ENCODE measurements at regions not wholly inside any gene's neighbourhood (a gene's known extent, or its start where the extent isn't known, plus 50 kb on each side); places are given as distances from the start of the nearest gene placed in this dataset.

DNA sequence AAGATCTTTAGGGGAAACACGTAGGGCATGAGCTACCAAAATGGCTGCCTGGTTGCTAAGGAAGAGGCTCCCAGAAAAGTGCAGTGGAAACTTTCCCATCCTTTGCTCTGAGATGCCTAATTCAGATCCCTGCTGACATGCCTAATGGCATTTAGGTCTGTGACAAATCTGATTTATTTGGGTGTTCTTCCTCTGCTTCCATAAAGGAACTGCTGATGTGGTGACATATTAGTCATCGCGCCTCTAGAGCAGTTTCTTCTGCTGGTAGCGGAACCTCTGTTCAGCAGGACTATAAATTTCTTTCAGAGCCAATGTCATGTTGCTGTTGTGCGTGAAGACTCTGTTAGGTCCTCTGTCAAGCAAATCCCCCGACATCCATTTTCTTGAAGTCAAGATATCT lies 310.0 kb downstream of the PDHA2 start:
- Mint-ChIP-seq H3K9me3 (no peaks in the 10 kb centered on the region), H3K36me3 (no peaks in the 10 kb centered on the region), H3K4me1 (no peaks in the 10 kb centered on the region), H3K27me3 (no peaks in the 10 kb centered on the region), H3K27ac (no peak overlapping the region), H3K4me3 (no peak overlapping the region)
- CTCF ChIA-PET, result no interaction called here
- DNase-seq, result no peak

DNA sequence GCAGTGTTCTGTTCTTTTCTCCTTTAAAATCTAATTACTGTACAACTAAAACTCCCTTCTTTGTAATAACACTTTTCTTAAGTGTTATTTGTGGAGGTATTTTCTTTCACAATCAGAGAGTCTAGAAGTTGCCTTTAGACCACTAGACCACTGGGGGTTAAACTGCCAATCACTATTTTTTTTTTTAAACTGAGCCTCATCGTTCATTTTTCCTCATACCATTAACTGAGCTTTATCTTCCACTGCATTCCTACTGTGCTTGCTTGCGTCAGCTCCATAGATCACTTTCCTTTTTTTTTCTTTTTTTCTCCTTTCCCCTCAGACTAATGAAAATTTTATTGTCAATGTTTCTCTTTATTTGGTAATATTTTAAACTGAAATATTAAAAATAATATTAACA lies 310.6 kb downstream of the PDHA2 start:
- H3K4me3 Mint-ChIP-seq, result no peak overlapping the region
- no peaks in the 10 kb centered on the region for H3K36me3 Mint-ChIP-seq
- no peaks in the 10 kb centered on the region for H3K27me3 Mint-ChIP-seq
- no peak for DNase-seq
- H3K9me3 Mint-ChIP-seq, result no peaks in the 10 kb centered on the region
- CTCF ChIA-PET, result no interaction called here
- H3K27ac Mint-ChIP-seq, result no peak overlapping the region
- no peaks in the 10 kb centered on the region for H3K4me1 Mint-ChIP-seq

DNA sequence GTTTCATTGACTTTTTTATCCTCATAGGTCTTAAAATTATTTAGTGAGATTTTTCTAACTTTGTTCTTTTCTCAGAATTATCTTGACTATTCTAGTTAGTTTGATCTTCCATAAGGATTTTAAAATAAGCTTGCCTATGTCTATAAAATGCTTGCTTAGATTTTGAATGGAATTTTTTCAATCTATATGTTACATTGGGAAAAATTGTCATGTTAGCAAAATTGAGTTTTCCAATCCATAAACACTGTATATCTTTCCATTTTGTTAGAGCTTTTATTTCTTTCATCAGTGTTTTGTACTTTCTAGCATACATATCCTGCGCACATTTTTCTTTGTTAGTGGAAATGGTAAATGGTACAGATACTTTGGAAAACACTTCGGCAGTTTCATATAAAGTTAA lies 312.9 kb downstream of the PDHA2 start:
- no peaks in the 10 kb centered on the region for H3K36me3 Mint-ChIP-seq
- CTCF ChIA-PET, result no interaction called here
- H3K27me3 Mint-ChIP-seq, result no peaks in the 10 kb centered on the region
- DNase-seq, result no peak
- H3K9me3 Mint-ChIP-seq, result no peaks in the 10 kb centered on the region
- no peaks in the 10 kb centered on the region for H3K4me1 Mint-ChIP-seq
- H3K4me3 Mint-ChIP-seq, result no peak overlapping the region
- H3K27ac Mint-ChIP-seq, result no peak overlapping the region

DNA sequence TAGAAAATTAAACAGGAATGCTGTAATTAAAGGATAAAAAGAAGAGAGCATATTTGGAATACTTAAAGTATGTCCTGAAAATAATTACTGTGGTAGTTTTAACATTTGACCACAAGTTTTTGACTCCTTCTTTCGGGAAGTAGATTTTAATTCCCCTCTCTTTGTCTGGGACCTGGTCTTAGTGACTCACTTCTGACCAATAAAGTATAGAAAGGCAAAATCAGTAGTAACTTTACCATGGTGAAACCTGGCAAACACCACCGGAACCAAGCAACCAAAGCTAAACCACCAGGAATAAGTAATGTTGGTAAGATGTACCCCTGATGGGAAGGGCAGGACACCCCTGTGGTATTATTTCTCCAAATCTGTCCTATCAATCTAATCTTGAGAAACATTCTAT lies 314.8 kb downstream of the PDHA2 start:
- H3K9me3 Mint-ChIP-seq, result no peaks in the 10 kb centered on the region
- H3K4me1 Mint-ChIP-seq, result no peaks in the 10 kb centered on the region
- DNase-seq, result no peak
- no peaks in the 10 kb centered on the region for H3K36me3 Mint-ChIP-seq
- CTCF ChIA-PET, result no interaction called here
- H3K4me3 Mint-ChIP-seq, result no peak overlapping the region
- no peak overlapping the region for H3K27ac Mint-ChIP-seq
- H3K27me3 Mint-ChIP-seq, result no peaks in the 10 kb centered on the region

DNA sequence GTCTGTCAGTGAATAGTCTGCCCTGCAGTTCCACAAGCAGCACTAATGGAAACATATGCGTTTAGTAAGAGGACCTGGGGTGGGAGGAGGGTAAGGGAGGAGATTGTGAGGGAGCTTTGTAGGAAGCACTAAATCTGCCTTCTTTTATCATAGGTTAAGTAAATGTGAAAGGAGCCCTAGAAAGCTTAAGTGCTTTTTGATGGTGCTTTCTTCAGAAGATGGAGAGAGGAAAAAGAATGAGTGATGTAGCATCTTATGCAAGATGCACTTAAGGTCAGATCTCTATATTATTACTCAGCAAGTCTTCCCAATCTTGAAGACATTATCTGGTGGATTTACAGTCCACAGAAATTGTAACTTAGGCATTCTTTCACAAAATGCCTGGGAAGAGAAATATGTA lies 322.7 kb downstream of the PDHA2 start:
- Mint-ChIP-seq H3K27ac (no peak overlapping the region), H3K36me3 (no peaks in the 10 kb centered on the region), H3K4me1 (no peaks in the 10 kb centered on the region), H3K9me3 (no peaks in the 10 kb centered on the region), H3K27me3 (no peaks in the 10 kb centered on the region), H3K4me3 (no peak overlapping the region)
- DNase-seq, result no peak
- CTCF ChIA-PET, result no interaction called here

DNA sequence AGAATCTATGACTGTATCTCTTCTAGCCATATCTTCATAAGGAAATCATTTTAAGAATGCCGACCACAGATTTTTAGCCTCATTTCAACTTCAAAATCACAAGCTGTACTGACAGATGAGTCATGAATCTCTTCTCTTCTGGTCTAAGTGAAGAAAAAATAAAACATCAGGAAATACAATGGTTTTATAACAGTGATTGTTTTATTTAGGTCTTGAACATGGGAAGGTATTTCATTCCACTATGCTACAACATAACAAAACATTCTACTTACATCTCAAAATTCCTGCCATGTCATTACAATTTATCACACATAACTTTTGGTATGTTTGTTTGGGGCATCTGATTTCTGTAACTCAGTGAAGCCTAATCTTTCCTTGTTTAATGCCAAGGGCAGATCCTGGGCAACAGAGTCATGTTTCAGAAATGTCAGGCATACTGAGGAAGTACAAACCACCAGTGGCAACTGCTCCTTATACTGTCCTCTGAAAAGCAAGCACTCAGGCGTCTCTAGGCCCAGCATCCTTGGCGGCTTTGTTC lies 325.0 kb downstream of the PDHA2 start:
- no peaks in the 10 kb centered on the region for H3K4me1 Mint-ChIP-seq
- no peak overlapping the region for H3K4me3 Mint-ChIP-seq
- H3K9me3 Mint-ChIP-seq, result no peaks in the 10 kb centered on the region
- no peak for DNase-seq
- CTCF ChIA-PET, result no interaction called here
- H3K27ac Mint-ChIP-seq, result no peak overlapping the region
- H3K36me3 Mint-ChIP-seq, result no peaks in the 10 kb centered on the region
- no peaks in the 10 kb centered on the region for H3K27me3 Mint-ChIP-seq

DNA sequence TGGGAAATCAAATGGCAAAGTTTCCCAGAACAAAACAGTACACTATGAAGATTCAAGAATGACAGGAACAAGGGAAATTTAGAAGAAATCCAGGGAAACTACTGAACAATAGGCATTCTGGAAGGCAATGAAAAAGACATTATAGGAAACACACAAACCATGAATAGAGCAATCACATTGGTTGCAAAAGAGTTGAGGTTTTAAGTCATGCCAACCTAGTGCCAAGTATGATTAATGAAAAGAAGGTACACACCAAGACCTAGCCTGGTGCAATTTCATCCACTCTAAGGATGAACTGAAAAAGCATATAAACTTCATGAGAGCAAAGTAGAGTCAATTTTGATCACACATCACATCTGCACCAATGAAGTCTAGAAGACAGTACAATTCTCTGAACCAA lies 326.9 kb downstream of the PDHA2 start:
- no peaks in the 10 kb centered on the region for H3K4me1 Mint-ChIP-seq
- H3K27me3 Mint-ChIP-seq, result no peaks in the 10 kb centered on the region
- H3K27ac Mint-ChIP-seq, result no peak overlapping the region
- DNase-seq, result no peak
- no peak overlapping the region for H3K4me3 Mint-ChIP-seq
- CTCF ChIA-PET, result no interaction called here
- H3K36me3 Mint-ChIP-seq, result no peaks in the 10 kb centered on the region
- H3K9me3 Mint-ChIP-seq, result peaks cover 2% of the 10 kb centered on the region

DNA sequence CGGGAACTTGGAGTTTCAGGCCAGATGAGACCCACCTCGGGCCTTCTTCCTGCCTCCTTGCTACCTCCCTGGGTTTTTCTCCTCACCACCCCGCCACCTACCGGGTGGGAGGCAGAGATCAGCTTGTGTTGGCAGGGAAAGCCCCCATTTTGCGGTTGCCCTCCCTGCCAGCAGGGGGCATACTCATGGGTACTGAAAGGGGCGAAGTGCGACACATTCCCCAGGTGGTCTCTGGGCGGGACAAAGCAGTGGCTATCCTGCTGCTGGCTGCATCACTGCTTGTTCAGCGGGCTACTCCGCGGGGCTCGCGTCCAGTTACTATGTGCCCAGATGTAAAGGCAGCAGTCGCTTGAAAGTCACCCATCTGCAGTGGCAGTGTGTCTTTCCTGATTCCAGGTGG lies 330.3 kb downstream of the PDHA2 start:
- no peak overlapping the region for H3K4me3 Mint-ChIP-seq
- H3K4me1 Mint-ChIP-seq, result no peaks in the 10 kb centered on the region
- CTCF ChIA-PET, result no interaction called here
- no peaks in the 10 kb centered on the region for H3K27me3 Mint-ChIP-seq
- H3K27ac Mint-ChIP-seq, result no peak overlapping the region
- DNase-seq, result no peak
- H3K9me3 Mint-ChIP-seq, result peaks cover 2% of the 10 kb centered on the region
- no peaks in the 10 kb centered on the region for H3K36me3 Mint-ChIP-seq

DNA sequence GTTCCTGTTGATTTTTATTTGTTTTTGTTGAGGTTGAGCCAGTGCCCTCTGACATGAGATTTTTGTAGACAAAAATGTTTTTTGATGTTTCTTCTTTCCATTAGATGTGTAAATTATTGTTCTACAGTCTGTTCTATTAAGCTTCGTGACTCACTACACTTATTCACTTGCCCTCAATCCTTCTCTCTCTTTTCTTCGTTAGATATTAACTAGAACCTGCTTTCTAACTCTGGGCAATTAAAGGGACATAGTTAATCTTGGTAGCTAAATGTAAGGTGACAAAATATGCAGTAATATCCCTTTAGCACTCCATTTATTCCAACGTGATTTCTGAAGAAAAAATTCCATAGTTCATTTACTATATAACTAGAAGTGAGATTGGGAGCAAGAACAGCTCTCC lies 333.9 kb downstream of the PDHA2 start:
- Mint-ChIP-seq H3K9me3 (peaks cover 2% of the 10 kb centered on the region), H3K36me3 (no peaks in the 10 kb centered on the region), H3K4me3 (no peak overlapping the region), H3K27me3 (no peaks in the 10 kb centered on the region), H3K4me1 (no peaks in the 10 kb centered on the region), H3K27ac (no peak overlapping the region)
- DNase-seq, result no peak
- CTCF ChIA-PET, result no interaction called here

DNA sequence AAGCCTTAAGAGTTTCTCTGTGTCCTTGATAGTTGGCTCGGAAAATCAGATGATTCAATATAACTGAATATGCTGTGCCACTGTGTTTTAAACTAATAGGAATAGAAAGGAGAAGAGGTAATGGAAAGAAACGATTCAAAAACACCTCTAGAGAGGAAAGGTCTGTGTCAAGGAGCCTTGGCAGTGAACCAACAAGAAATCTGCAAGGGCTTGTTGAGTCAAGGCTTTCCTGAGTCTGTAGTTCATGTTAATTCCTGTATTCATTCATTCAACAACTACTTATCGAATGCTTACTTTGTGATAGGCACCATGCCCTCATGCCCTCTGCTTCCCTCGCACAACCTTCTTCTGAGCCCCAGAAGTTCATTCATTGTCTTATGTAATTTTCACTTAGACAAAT lies 336.0 kb downstream of the PDHA2 start:
- Mint-ChIP-seq H3K27me3 (no peaks in the 10 kb centered on the region), H3K9me3 (peaks cover 2% of the 10 kb centered on the region), H3K27ac (no peak overlapping the region), H3K4me3 (no peak overlapping the region), H3K36me3 (no peaks in the 10 kb centered on the region), H3K4me1 (no peaks in the 10 kb centered on the region)
- no peak for DNase-seq
- CTCF ChIA-PET, result no interaction called here

DNA sequence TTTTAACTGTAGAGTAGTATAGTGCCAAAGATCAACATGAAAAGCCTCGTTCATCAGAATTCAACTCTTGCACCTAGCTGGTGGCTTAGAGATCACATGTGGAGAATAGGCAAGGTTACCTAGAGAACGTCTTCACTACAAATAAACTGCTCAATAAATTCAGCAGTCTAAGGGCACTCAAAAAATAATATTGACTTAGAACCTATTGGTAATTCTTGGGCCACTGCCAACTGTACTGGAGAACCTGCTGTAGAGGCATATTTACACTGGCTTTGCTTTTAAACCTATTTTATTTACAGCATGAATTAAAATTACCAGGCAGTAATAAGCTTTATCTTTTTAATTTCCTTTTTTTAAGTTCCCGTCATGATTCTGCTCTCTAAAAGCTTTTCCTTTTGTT lies 343.7 kb downstream of the PDHA2 start:
- Mint-ChIP-seq H3K4me3 (no peak overlapping the region), H3K4me1 (no peaks in the 10 kb centered on the region), H3K27ac (no peak overlapping the region)

DNA sequence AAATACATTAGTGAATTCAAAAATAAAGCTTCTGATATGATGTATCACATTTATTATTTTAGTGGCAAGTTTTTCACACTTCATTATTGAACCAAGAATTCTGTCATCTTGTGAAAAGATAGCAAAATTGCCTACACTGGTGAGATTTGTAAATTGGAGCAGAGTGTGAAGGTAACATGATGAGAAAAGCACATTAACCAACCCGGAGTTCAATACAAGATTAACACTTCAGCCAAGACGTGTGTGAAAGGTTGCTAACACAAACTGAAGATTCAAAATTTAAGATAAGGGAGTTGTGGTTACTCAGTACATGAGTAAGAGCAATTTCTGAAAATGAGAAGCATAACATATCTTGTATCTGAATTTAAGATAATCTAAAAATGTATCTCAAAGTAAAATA lies 346.7 kb downstream of the PDHA2 start:
- Mint-ChIP-seq H3K27ac (no peak overlapping the region), H3K9me3 (peaks cover 4% of the 10 kb centered on the region), H3K36me3 (no peaks in the 10 kb centered on the region), H3K4me3 (no peak overlapping the region), H3K27me3 (no peaks in the 10 kb centered on the region), H3K4me1 (no peaks in the 10 kb centered on the region)
- CTCF ChIA-PET, result no interaction called here
- DNase-seq, result no peak

More for the DNA sequence above, 343.7 kb downstream of the PDHA2 start:
- Mint-ChIP-seq H3K9me3 (no peaks in the 10 kb centered on the region), H3K36me3 (no peaks in the 10 kb centered on the region), H3K27me3 (no peaks in the 10 kb centered on the region)
- DNase-seq, result no peak
- CTCF ChIA-PET, result no interaction called here

DNA sequence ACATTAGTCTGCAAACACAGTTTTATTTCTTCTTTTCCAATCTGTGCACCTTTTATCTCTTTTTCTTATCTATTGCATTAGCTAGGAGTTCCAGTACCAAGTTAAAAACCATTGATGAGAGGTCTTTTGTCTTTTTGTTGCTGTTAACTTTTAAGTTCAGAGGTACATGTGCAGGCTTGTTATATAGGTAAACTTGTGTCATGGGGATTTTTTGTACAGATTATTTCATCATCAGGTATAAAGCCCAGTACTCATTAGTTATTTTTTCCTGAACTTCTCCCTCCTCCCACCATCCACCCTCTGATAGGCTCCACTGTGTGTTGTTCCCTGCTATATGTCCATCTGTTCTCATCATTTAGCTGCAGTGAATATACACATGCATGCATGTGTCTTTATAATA lies 349.9 kb downstream of the PDHA2 start:
- Mint-ChIP-seq H3K4me3 (no peak overlapping the region), H3K27ac (no peak overlapping the region), H3K4me1 (no peaks in the 10 kb centered on the region), H3K36me3 (no peaks in the 10 kb centered on the region), H3K27me3 (no peaks in the 10 kb centered on the region), H3K9me3 (peaks cover 4% of the 10 kb centered on the region)
- CTCF ChIA-PET, result no interaction called here
- DNase-seq, result no peak

DNA sequence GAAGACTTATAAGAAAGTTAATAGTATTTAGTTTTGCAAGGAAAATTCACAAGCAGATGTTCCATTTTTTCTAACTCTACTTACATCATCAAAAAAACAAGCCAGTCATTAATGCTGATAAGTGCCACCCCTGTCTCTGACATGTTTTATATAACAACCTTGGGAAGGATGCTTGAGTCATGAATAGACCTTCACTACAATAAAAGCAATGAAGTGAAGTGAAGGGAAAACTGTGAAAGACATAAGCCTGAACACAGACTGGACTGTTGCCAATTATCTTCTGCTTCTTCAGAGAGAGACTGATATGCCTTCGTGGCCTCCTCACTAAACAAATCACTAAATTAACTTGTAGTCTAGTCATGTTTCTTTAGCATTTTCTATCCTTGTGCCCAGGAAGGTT lies 353.2 kb downstream of the PDHA2 start:
- Mint-ChIP-seq H3K4me1 (no peaks in the 10 kb centered on the region), H3K4me3 (no peak overlapping the region), H3K27ac (no peak overlapping the region), H3K27me3 (no peaks in the 10 kb centered on the region), H3K9me3 (peaks cover 5% of the 10 kb centered on the region), H3K36me3 (no peaks in the 10 kb centered on the region)
- CTCF ChIA-PET, result no interaction called here
- DNase-seq, result no peak

DNA sequence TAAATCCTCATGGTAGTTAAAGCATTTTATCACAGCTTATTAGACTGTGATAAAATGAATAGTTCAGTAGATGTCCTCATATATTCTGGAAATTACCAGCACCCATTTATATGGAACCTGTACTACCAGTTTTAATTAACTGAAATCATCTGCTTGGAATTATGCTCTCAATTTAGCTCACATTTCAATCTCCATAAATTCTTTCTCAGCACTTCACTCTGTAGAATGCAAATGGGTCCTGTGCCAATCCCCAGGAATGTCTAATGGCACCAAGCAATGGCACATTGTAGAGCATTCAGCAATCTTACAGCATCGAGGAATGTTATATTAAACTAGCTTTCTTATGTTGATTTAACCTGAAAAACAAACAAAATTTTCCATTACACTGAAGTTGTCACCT lies 355.1 kb downstream of the PDHA2 start:
- Mint-ChIP-seq H3K9me3 (peaks cover 2% of the 10 kb centered on the region), H3K27me3 (no peaks in the 10 kb centered on the region), H3K4me3 (no peak overlapping the region), H3K36me3 (no peaks in the 10 kb centered on the region), H3K27ac (no peak overlapping the region), H3K4me1 (no peaks in the 10 kb centered on the region)
- no peak for DNase-seq
- CTCF ChIA-PET, result no interaction called here

DNA sequence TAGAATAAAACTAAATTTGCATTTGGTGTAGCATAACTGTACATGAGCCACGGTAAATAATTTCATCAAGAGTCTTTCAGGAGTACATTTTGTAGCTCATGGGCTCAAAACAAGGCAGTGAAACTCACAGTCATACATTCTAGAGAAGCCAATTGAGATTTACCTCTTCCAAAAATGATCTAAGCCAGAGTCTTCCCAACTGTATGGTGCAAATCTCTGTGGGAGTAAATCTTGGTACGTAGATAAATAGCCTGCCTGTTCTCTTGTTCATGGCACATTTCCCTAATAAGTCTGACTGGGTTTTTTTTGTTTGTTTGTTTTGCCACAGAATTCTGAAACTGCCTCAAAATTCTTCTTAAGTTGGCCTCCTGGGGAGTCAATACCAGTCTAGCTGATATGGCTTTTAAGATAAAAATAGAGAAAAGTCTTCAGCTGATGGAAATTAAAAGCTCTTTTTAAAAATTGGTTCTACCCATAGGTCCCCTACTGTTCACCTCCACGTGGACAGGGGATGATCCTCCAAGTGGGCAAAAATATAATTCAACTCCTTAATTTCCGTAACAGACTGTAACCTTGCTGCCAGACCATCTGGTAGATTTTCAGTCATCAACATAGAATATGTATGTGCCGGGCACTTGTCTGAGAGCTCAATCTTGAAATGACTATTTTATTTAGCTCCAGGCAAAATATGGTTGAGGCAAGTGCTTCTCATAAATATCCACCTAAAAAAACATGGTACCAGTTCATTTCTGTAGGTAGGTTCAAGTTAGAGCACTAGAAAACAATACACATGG lies 365.4 kb downstream of the PDHA2 start:
- H3K27ac Mint-ChIP-seq, result no peak overlapping the region
- H3K27me3 Mint-ChIP-seq, result no peaks in the 10 kb centered on the region
- no peak for DNase-seq
- H3K4me1 Mint-ChIP-seq, result no peaks in the 10 kb centered on the region
- no peaks in the 10 kb centered on the region for H3K9me3 Mint-ChIP-seq
- H3K36me3 Mint-ChIP-seq, result no peaks in the 10 kb centered on the region
- CTCF ChIA-PET, result no interaction called here
- H3K4me3 Mint-ChIP-seq, result no peak overlapping the region
